ENCODE measurements at regions not wholly inside any gene's neighbourhood (a gene's known extent, or its start where the extent isn't known, plus 50 kb on each side); places are given as distances from the start of the nearest gene placed in this dataset.

DNA sequence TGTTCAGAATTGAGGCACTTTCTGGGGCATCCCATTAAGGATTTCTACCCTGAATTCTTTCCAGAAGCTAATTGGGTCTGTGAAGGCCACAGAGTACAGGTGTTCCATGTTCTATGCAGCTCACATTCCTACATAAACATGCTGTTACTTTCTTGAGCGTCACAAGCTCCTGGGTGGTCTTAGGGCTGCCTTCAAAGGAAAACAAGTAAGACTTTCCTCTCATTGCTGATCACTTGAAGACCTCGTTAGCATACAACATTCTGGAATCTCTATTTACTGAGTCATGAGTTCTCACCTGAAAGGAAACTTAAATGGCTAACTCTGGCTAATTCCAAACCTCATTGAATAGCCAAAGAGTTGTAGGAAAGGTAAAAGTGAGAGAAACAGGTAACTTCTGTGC, 63.0 kb upstream of the HMGA2 start:
- no peak for DNase-seq (ENCODE audit: low spot score)
- Histone ChIP-seq H4K20me1 (ENCODE audit: insufficient read depth, low read length) (no peaks in the 10 kb centered on the region), H2AFZ (ENCODE audit: low read length) (no peak overlapping the region), H3K4me1 (ENCODE audit: insufficient read depth, low read length, poor library complexity, severe bottlenecking) (no peaks in the 10 kb centered on the region), H3K9me3 (ENCODE audit: low read length) (no peaks in the 10 kb centered on the region), H3K27ac (ENCODE audit: low read depth, low read length, poor library complexity, severe bottlenecking) (no peak overlapping the region), H3K4me3 (ENCODE audit: low read depth, low read length, poor library complexity, severe bottlenecking) (no peak overlapping the region), H3K9me2 (ENCODE audit: insufficient read depth, low read length) (no peaks in the 10 kb centered on the region), H3K4me2 (ENCODE audit: low read length) (no peak overlapping the region), H3K79me2 (ENCODE audit: insufficient read depth, low read depth, low read length) (no peaks in the 10 kb centered on the region), H3K36me3 (ENCODE audit: insufficient read depth, low read length) (no peaks in the 10 kb centered on the region)
- intact Hi-C loops (cut with micrococcal nuclease; ENCODE audit: unreplicated experiment) = no loop called here
- CTCF ChIA-PET (ENCODE audit: unreplicated experiment) = no interaction called here
- no TSS peak for BruUV-seq (replicated peaks)
- POLR2A ChIA-PET = interaction anchor here (0.5 to 0.9 kb wide), 2 partner anchors 11 to 26 kb away, joined by 3 to 5 read pairs; no protein-coding TSS in a partner anchor
- TF ChIP-seq EZH2phosphoT487 (IDR thresholded peaks at IDR 0.05; ENCODE audit: borderline replicate concordance, low read depth, low read length) (no peak), CTCF (conservative IDR thresholded peaks at IDR 0.05; ENCODE audit: low read length) (no peak)

- intact Hi-C loops (cut with micrococcal nuclease; ENCODE audit: unreplicated experiment) = no loop called here
Measured at GRCh38 chr12:65764325-65764724, 60.0 kb upstream of the HMGA2 start.

GRCh38 chr12:65765436-65765813, 58.9 kb upstream of the HMGA2 start:
- Histone ChIP-seq H3K9me2 (ENCODE audit: insufficient read depth, low read length) (no peaks in the 10 kb centered on the region), H4K20me1 (ENCODE audit: insufficient read depth, low read length) (no peaks in the 10 kb centered on the region), H3K79me2 (ENCODE audit: insufficient read depth, low read depth, low read length) (no peaks in the 10 kb centered on the region), H3K4me3 (ENCODE audit: low read depth, low read length, poor library complexity, severe bottlenecking) (no peak overlapping the region), H3K27ac (ENCODE audit: low read depth, low read length, poor library complexity, severe bottlenecking) (no peak overlapping the region), H2AFZ (ENCODE audit: low read length) (no peak overlapping the region), H3K36me3 (ENCODE audit: insufficient read depth, low read length) (no peaks in the 10 kb centered on the region), H3K9me3 (ENCODE audit: low read length) (no peaks in the 10 kb centered on the region), H3K4me1 (ENCODE audit: insufficient read depth, low read length, poor library complexity, severe bottlenecking) (no peaks in the 10 kb centered on the region), H3K4me2 (ENCODE audit: low read length) (no peak overlapping the region)
- TF ChIP-seq EZH2phosphoT487 (IDR thresholded peaks at IDR 0.05; ENCODE audit: borderline replicate concordance, low read depth, low read length) (no peak), CTCF (conservative IDR thresholded peaks at IDR 0.05; ENCODE audit: low read length) (no peak)
- DNase-seq (ENCODE audit: low spot score) = no peak
- no TSS peak for BruUV-seq (replicated peaks)
- intact Hi-C loops (cut with micrococcal nuclease; ENCODE audit: unreplicated experiment) = no loop called here
- POLR2A ChIA-PET = no interaction called here
- CTCF ChIA-PET (ENCODE audit: unreplicated experiment) = no interaction called here

More at GRCh38 chr12:65764325-65764724, 60.0 kb upstream of the HMGA2 start:
- Histone ChIP-seq H4K20me1 (ENCODE audit: insufficient read depth, low read length) (no peaks in the 10 kb centered on the region), H3K79me2 (ENCODE audit: insufficient read depth, low read depth, low read length) (no peaks in the 10 kb centered on the region), H3K4me1 (ENCODE audit: insufficient read depth, low read length, poor library complexity, severe bottlenecking) (no peaks in the 10 kb centered on the region), H3K9me2 (ENCODE audit: insufficient read depth, low read length) (no peaks in the 10 kb centered on the region), H3K27ac (ENCODE audit: low read depth, low read length, poor library complexity, severe bottlenecking) (no peak overlapping the region), H2AFZ (ENCODE audit: low read length) (no peak overlapping the region), H3K4me3 (ENCODE audit: low read depth, low read length, poor library complexity, severe bottlenecking) (no peak overlapping the region), H3K9me3 (ENCODE audit: low read length) (no peaks in the 10 kb centered on the region), H3K36me3 (ENCODE audit: insufficient read depth, low read length) (no peaks in the 10 kb centered on the region), H3K4me2 (ENCODE audit: low read length) (no peak overlapping the region)
- TF ChIP-seq CTCF (conservative IDR thresholded peaks at IDR 0.05; ENCODE audit: low read length) (no peak), EZH2phosphoT487 (IDR thresholded peaks at IDR 0.05; ENCODE audit: borderline replicate concordance, low read depth, low read length) (no peak)
- POLR2A ChIA-PET = no interaction called here
- CTCF ChIA-PET (ENCODE audit: unreplicated experiment) = no interaction called here
- DNase-seq (ENCODE audit: low spot score) = no peak
- no TSS peak for BruUV-seq (replicated peaks)

Data from OCI-LY7 (cell line).